Inflammatory macrophage (primary cell): ENCODE measurements at regions not wholly inside any gene's neighbourhood (a gene's known extent, or its start where the extent isn't known, plus 50 kb on each side); places are given as distances from the start of the nearest gene placed in this dataset.

Source experiments
- DNase-seq, 2 donors: peaks; one replicate each; pipeline ENCODE4 v3.0.0-alpha.2; 2020 to 2022

DNA sequence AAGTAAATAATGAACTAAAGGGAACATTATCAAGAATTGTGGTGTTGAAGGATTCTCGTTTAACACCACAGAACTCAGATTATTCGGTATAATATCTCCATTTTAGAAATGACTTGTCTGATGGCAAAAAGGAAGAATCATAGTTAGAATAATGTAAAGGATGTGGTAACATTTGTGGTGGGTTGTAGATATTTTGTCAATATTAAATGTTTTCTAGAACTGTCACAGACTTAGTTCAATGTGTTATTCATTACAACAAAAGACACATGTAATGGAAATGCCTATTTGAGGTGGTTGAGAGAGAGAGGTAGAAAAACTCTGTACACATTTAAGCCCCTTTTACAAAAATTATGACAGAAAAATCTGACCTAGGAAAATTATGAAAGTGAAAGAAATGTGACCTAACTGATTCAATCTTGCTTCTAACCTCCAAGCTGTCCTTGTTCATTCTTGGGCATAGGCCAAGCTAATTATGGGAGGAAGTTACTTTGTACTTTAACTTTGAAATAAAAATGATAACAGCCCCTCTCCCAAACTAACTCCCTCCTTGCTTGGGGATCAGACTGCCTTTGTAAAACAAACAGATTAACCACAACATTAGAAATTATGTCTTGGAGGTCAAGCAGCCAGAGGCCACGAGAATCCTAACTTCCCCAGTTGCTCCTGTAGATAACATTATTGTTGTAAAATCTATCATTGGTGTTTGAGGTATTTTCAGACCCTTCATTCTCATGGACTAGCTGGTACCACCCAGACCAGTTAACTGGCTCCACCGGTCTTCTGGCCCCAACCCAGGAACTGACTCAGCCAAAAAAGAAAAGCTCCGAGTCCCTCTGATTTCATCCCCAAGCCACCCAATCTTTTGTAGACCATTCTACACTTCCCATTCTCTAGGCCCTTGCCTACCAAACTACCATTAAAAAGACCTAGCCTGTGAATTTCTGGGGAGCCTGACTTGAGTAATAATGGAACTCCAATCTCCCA is 1287.8 kb upstream of the CDH8 start:
- DNase-seq: no peak

- DNase-seq: no peak
Observed at GRCh38 chr16:63323055-63323454, 1286.8 kb upstream of the CDH8 start.

- DNase-seq: no peak
Observed at GRCh38 chr16:63315229-63315628, 1279.0 kb upstream of the CDH8 start.

DNA sequence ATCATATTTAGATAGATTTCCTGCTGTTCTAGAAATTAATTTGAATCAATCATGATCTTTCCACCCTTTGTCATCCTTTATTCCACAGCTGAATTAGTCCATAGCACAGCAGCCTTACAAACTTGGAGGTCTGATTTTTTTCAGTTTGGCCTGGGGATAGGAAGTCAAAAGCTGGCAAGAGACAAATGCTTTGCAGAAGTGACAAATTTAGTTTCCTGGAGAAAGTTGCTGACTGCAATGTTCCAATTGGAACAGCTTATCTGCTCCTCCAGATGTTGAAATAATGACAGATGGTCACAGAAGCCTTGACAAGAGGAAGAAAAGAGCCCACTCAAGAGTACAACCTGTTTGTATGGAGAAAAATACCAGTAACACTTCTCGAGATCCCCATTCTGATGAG is 1276.1 kb upstream of the CDH8 start:
- DNase-seq: no peak

- no peak for DNase-seq
Observed at GRCh38 chr16:63311313-63311712, 1275.1 kb upstream of the CDH8 start.

DNA sequence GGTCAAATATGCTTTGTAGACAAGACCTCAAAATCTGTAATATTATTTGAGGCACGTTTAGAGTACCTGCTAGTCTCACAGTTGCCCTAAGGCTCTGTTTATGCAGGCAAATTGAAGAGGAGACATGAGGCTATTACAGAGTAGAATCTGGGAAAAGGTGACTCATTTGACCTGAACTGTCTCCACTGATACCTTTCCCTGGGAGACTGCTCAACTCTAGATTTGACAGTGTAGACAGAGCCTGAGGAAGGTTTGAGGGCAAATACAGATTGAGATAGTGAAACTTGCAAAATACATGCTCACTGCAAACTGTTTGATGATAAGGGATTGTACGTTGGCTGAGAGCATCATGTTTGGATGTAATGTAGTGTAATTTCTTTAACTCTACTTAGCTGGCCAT is 1266.6 kb upstream of the CDH8 start:
- DNase-seq: no peak

- no peak for DNase-seq
Observed at GRCh38 chr16:63301349-63301748, 1265.1 kb upstream of the CDH8 start.

- no peak for DNase-seq
Observed at GRCh38 chr16:63298993-63299392, 1262.8 kb upstream of the CDH8 start.

- no peak for DNase-seq
Observed at GRCh38 chr16:63292036-63292435, 1255.8 kb upstream of the CDH8 start.

GRCh38 chr16:63289834-63290460 is 1253.7 kb upstream of the CDH8 start:
- no peak for DNase-seq

GRCh38 chr16:63287401-63287800 is 1251.2 kb upstream of the CDH8 start:
- DNase-seq: no peak

DNA sequence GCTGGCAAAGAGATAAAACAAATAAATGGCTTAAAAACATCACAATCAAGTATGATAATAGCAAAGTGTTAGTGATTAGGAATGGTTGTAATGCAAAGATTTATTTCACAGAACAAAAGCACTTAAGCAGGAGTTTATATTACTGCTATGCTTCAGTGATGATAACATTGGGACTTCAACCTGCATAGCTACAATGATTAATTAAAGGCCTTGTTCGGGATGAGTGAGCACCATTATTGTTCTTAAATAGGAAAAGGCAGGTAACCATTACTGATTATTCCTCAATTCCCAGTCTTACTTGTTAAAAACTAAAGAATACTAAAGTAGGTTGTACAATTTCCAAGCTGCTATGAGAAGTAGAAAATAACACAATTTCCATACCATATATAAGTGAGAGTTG is 1247.5 kb upstream of the CDH8 start:
- DNase-seq: no peak

GRCh38 chr16:63244631-63245030 is 1208.4 kb upstream of the CDH8 start:
- DNase-seq: no peak

- no peak for DNase-seq
Observed at GRCh38 chr16:63241497-63242028, 1205.3 kb upstream of the CDH8 start.

DNA sequence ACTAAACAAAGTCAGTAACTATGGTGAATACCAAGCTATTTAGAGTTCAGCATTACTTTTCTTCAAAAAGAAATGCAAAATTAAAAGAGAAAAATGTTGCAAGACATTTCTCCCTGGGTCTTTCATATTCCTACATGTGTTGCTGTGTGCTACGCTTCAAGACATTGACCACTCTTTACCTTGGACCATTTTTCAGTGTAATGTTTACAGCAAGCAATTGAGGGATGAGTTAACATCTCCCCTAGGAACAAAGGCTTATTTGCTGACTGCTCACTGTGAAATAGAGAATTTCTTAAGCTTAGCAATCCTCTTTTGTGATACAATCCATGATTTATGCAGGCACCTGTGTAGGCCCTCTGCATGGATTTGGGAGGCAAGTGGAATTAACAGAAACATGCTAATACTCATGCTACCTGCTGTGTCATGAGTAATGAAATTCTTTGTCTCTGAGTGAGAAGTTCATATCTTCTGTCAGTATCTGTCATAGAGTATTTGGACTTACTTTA is 1202.9 kb upstream of the CDH8 start:
- no peak for DNase-seq

GRCh38 chr16:63230421-63231040 is 1194.3 kb upstream of the CDH8 start:
- no peak for DNase-seq

DNA sequence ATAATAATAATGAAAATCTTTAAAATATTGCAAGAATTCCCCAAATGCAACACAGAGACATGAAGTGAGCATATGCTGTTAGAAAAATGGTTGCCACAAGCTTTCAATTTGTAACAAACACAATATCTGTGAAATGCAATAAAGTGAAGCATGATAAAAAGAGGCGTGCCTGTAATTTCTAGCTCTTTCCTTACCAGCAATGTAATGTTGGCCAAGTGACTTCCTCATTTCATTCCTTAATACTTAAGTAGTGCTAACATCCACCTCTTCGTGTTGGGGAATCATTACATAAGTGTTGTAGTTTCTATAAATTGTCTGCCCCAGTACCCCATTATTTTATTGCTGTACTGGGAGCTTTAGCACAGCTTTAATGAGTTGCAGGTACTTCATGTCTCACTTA is 1192.0 kb upstream of the CDH8 start:
- DNase-seq: no peak

DNA sequence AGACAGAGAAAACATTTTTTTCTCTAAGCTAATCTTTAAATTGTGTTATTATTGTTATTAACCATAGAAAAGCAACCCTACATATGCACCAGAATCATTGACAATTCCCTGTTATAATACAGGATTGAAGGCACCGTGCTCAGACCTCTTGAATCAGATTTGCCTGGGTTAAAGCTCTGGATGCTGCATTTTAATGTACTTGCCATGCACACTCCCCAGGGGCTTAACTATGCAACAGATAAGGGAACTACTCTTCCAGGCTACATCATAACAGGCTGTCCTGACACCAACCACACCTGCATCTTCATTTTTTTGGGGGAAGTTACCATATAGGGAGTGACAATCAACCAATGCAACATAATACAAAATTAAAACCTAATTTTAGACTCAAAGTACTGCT is 1187.6 kb upstream of the CDH8 start:
- DNase-seq: no peak

DNA sequence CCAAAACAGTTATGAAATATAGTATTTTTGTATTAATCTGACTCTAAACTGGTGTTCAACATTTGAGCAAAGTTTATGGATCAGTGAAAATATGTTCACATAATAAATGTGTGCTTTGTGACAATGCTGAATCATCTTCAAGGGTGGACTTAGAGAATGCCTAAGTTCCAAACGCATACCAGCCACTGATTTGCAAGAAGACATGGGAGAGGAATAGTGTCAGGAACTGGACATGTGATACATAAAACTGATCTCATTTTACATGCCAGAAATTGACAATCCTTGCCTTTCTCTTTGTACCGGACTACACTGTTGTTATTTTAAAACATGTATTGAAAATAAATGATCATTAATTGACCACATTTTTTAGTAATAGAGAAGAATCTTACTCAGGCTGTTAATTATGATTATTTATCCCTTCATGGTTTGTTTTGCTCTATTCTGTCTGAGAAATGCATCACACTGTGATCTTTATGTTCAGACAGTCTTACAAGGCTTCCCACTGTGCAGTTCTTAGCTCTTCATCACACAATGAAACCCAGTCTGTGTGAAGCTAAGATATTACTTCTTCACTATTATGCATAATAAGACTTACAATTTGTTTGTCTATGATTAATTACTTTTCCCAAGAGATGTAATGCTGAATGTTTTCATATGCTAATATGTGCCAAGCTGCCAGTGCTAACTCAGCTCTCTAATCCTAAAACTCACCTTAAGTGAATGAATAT is 1180.6 kb upstream of the CDH8 start:
- no peak for DNase-seq

DNA sequence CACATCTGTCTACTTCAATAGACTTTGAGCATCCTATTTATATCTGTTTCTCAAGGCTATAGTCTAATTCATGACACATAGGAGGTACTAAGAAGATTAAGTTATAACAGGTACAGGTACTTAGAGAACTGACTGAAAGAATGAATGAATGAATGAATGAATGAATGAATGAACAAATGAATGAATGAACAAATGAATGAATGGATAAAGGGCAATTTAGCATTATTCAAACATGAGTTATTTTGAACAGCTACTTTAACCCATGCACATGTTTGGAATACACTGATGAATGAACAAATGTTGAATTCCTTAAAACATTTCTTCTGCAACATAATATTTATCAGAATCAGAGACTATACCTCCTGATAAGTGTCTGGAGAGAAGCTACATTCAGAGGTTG is 1165.6 kb upstream of the CDH8 start:
- DNase-seq: no peak

DNA sequence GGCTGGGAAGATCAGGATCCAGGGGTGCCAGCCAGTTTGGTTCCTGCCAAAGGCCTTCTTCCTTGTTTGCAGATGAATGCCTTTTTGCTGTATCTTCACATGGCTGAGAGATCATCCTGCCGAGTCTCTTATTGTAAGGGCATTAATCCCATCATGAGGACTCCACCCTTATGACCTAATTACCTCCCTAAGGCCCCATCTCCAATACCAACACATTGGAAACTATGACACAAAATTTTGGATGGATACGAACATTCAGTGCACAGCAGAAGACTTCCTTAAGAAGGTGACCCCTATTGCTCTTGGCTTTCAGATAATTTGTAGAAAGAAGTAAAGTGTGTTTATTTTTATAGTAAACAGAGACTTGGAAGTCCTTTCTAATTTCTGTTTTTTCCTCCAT is 1164.7 kb upstream of the CDH8 start:
- no peak for DNase-seq

GRCh38 chr16:63195336-63195735 is 1159.1 kb upstream of the CDH8 start:
- no peak for DNase-seq

GRCh38 chr16:63192980-63193379 is 1156.7 kb upstream of the CDH8 start:
- DNase-seq: no peak
